Panc1 (cell line): ENCODE measurements at regions not wholly inside any gene's neighbourhood (a gene's known extent, or its start where the extent isn't known, plus 50 kb on each side); places are given as distances from the start of the nearest gene placed in this dataset.

Experiments
- ATAC-seq: fragments of 200-7000 bp; cut with Tn5 transposase; 2 replicates; pipeline ENCODE4 v1.9.1; 2020; ENCODE audit warnings: mild to moderate bottlenecking, moderate library complexity
- BruUV-seq: library from RNA; stranded (reverse); fragments of 400-500 nt; replicated peaks from 2 replicates; lab custom pipeline; 2021; lab: Mats Ljungman, UMichigan
- CTCF ChIA-PET: fragments of 300-600 bp; sonication (Branson Sonifier 250); formaldehyde crosslinking; loops from one replicate; lab custom pipeline; 2022; ENCODE audit warnings: antibody characterized with exemption; lab: Charles Lee
- POLR2A ChIA-PET: fragments of 300-600 bp; sonication (Branson Sonifier 250); formaldehyde crosslinking; loops from one replicate; lab custom pipeline; 2022; ENCODE audit warnings: antibody characterized with exemption; lab: Charles Lee
- DNase-seq: peaks from one replicate; pipeline ENCODE4 v3.0.0-alpha.2; 2010; ENCODE audit warnings: low read depth, low spot score
- H3K27ac ChIP-seq: 2 replicates; pipeline ENCODE4 v1.5.1; 2011; ENCODE audit warnings: mild to moderate bottlenecking, low read length, inconsistent platforms
- H3K27me3 ChIP-seq: fragments of 200-500 bp; sonication (Bioruptor generic); 2 replicates; pipeline ENCODE4 v1.6.0; 2014; ENCODE audit warnings: low read length, inconsistent platforms; ENCODE audit not compliant: control insufficient read depth, insufficient read depth
- H3K36me3 ChIP-seq: fragments of 200-500 bp; sonication (Bioruptor generic); 2 replicates; pipeline ENCODE4 v1.5.1; 2014; ENCODE audit warnings: inconsistent platforms, mild to moderate bottlenecking, low read length, moderate library complexity; ENCODE audit not compliant: control insufficient read depth, insufficient read depth
- H3K4me1 ChIP-seq: 2 replicates; pipeline ENCODE4 v1.5.1; 2011; ENCODE audit warnings: inconsistent platforms, mild to moderate bottlenecking, low read length, moderate library complexity; ENCODE audit not compliant: control insufficient read depth, insufficient read depth
- H3K4me3 ChIP-seq, 2 experiments: 2 replicates each; pipeline ENCODE4 v1.5.1; 2011 to 2012; ENCODE audit warnings: low read depth in 2 of 2, low read length in 2 of 2, mild to moderate bottlenecking in 2 of 2, inconsistent platforms in 1 of 2, moderate library complexity in 1 of 2
- H3K9me3 ChIP-seq: fragments of 200-500 bp; sonication (Bioruptor generic); 2 replicates; pipeline ENCODE4 v1.5.1; 2014; ENCODE audit warnings: low read depth, mild to moderate bottlenecking, inconsistent platforms, low read length, moderate library complexity; ENCODE audit not compliant: control insufficient read depth, insufficient read depth
- CTCF ChIP-seq: fragments of 450-650 bp; IDR thresholded peaks from 2 replicates; pipeline ENCODE4 v1.5.1; 2017; ENCODE audit warnings: mild to moderate bottlenecking
- POLR2AphosphoS5 ChIP-seq: IDR thresholded peaks from 2 replicates; pipeline ENCODE4 v1.6.1; 2012; ENCODE audit warnings: mild to moderate bottlenecking, low read depth, low read length, moderate library complexity
- REST ChIP-seq, 2 experiments: IDR thresholded peaks; 2 replicates each; pipeline ENCODE4 v1.6.1; 2011 to 2012; ENCODE audit warnings: low read depth in 2 of 2, control low read depth in 1 of 2, low read length in 1 of 2, mild to moderate bottlenecking in 1 of 2, moderate library complexity in 1 of 2; ENCODE audit not compliant: insufficient read depth in 1 of 2
- SIN3A ChIP-seq: IDR thresholded peaks from 2 replicates; pipeline ENCODE4 v1.6.1; 2012; ENCODE audit warnings: low read depth, mild to moderate bottlenecking, low read length, moderate library complexity, borderline replicate concordance; ENCODE audit not compliant: insufficient read depth
- TCF7L2 ChIP-seq: IDR thresholded peaks from 2 replicates; pipeline ENCODE4 v1.6.1; 2011; ENCODE audit warnings: mild to moderate bottlenecking, low read depth, low read length, inconsistent platforms
- in situ Hi-C: cut with HindIII; loops from 2 replicates; pipeline ENCODE4 v1.10.0; 2016; ENCODE audit warnings: low sequenced_read_pairs, low pct_unique_long_range_greater_than_20kb
- intact Hi-C: fragments of 100-400 bp; cut with micrococcal nuclease; formaldehyde crosslinking; loops from one replicate; pipeline ENCODE4 v1.10.0; 2022; ENCODE audit not compliant: unreplicated experiment

GRCh38 chr4:43362875-43363636 is 470.5 kb downstream of the GRXCR1 start:
- ChIA-PET CTCF (no interaction called here), POLR2A (no interaction called here)
- no TSS peak for BruUV-seq
- Histone ChIP-seq H3K4me1 (no peaks in the 10 kb centered on the region), H3K27me3 (no peaks in the 10 kb centered on the region), H3K27ac (no peak overlapping the region), H3K36me3 (no peaks in the 10 kb centered on the region), H3K9me3 (no peaks in the 10 kb centered on the region), H3K4me3 (no peak overlapping the region)
- DNase-seq (no peak), ATAC-seq (no peak)
- intact Hi-C loops: no loop called here
- no peak for TF ChIP-seq SIN3A
- TF ChIP-seq POLR2AphosphoS5: no peak
- TF ChIP-seq REST (IDR thresholded peaks at IDR 0.05; ENCODE audit: insufficient read depth in 1 of 2, low read depth in 2 of 2, low read length in 1 of 2): no peak
- TF ChIP-seq TCF7L2: no peak
- no peak for TF ChIP-seq CTCF
- in situ Hi-C loops: no loop called here

- ChIA-PET CTCF (no interaction called here), POLR2A (no interaction called here)
- no peak for ATAC-seq
- no peaks in the 10 kb centered on the region for H3K27me3 ChIP-seq
- DNase-seq: no peak
- H3K27ac ChIP-seq: no peak overlapping the region
- H3K4me3 ChIP-seq: no peak overlapping the region
- in situ Hi-C loops: no loop called here
- no TSS peak for BruUV-seq
- intact Hi-C loops: no loop called here
- TF ChIP-seq POLR2AphosphoS5: no peak
- no peak for TF ChIP-seq REST (IDR thresholded peaks at IDR 0.05; ENCODE audit: insufficient read depth in 1 of 2, low read depth in 2 of 2, low read length in 1 of 2)
- TF ChIP-seq TCF7L2: no peak
- no peak for TF ChIP-seq SIN3A
- no peak for TF ChIP-seq CTCF
- H3K9me3 ChIP-seq: no peaks in the 10 kb centered on the region
- H3K4me1 ChIP-seq: no peaks in the 10 kb centered on the region
- H3K36me3 ChIP-seq: no peaks in the 10 kb centered on the region
Observed at GRCh38 chr4:43369036-43369594, 476.6 kb downstream of the GRXCR1 start.
